MCF 10A (cell line): ENCODE measurements at regions not wholly inside any gene's neighbourhood (a gene's known extent, or its start where the extent isn't known, plus 50 kb on each side); places are given as distances from the start of the nearest gene placed in this dataset.

Source experiments
- BruUV-seq: library from RNA; stranded (reverse); fragments of 400-500 nt; replicated peaks from 2 replicates; lab custom pipeline; 2021; lab: Mats Ljungman, UMichigan
- CTCF ChIA-PET: fragments of 300-600 bp; sonication (Branson Sonifier 250); formaldehyde crosslinking; extraction: SDS; loops from one replicate; lab custom pipeline; 2021; ENCODE audit warnings: antibody characterized with exemption, inconsistent platforms; lab: Yijun Ruan, JAX
- POLR2A ChIA-PET: fragments of 300-600, 350-650 bp; sonication (Branson Sonifier 250); formaldehyde crosslinking; extraction: SDS; loops from one replicate; lab custom pipeline; 2020; ENCODE audit warnings: antibody characterized with exemption, inconsistent platforms; lab: Yijun Ruan, JAX
- DNase-seq: peaks from one replicate; pipeline ENCODE4 v3.0.0-alpha.2; 2018; ENCODE audit not compliant: unreplicated experiment
- H3K27ac Mint-ChIP-seq: one replicate; pipeline ENCODE4 v1.8.0; 2022; ENCODE audit warnings: mild to moderate bottlenecking, low read depth, mixed read lengths; ENCODE audit not compliant: unreplicated experiment
- H3K27me3 Mint-ChIP-seq: one replicate; pipeline ENCODE4 v1.8.0; 2022; ENCODE audit warnings: mixed read lengths; ENCODE audit not compliant: insufficient read depth, unreplicated experiment
- H3K36me3 Mint-ChIP-seq: one replicate; pipeline ENCODE4 v1.8.0; 2022; ENCODE audit warnings: mild to moderate bottlenecking, moderate library complexity, mixed read lengths; ENCODE audit not compliant: insufficient read depth, unreplicated experiment
- H3K4me1 Mint-ChIP-seq: one replicate; pipeline ENCODE4 v1.8.0; 2022; ENCODE audit warnings: mixed read lengths; ENCODE audit not compliant: insufficient read depth, unreplicated experiment
- H3K4me3 Mint-ChIP-seq: one replicate; pipeline ENCODE4 v1.8.0; 2022; ENCODE audit warnings: mild to moderate bottlenecking, moderate library complexity, mixed read lengths; ENCODE audit not compliant: unreplicated experiment
- H3K9me3 Mint-ChIP-seq: one replicate; pipeline ENCODE4 v1.8.0; 2022; ENCODE audit warnings: mixed read lengths; ENCODE audit not compliant: unreplicated experiment
- intact Hi-C: fragments of 100-400 bp; cut with micrococcal nuclease; formaldehyde crosslinking; loops from 2 replicates; pipeline ENCODE4 v1.14.1; 2022
- TF ChIP-seq, protein P1 (sequence below): fragments of 200-600 bp; IDR thresholded peaks from one replicate; pipeline ENCODE4 v1.8.0; 2022; ENCODE audit warnings: antibody characterized with exemption, mild to moderate bottlenecking; ENCODE audit not compliant: unreplicated experiment

DNA sequence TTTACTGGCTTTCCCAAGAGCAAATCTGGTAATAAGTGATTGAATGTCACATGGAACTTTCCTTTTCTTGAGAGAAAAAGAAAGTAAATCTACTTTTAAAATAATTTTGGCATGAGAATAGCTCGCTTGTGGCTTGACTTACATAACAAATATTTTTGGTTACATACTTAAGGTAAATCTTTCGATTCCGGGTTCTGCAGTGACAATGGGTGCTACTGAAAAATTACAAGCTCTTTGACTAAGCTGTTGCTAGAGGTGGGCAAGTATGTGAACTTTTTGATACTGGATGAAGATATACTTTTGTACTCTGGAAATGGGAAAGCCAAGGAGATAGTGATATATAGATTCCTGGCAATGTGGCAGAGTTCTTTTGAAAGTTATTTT is 51.9 kb upstream of the OTOL1 start:
- intact Hi-C loops, result no loop called here
- Mint-ChIP-seq H3K36me3 (no peaks in the 10 kb centered on the region), H3K27ac (no peak overlapping the region), H3K4me1 (no peaks in the 10 kb centered on the region), H3K27me3 (no peaks in the 10 kb centered on the region), H3K9me3 (no peaks in the 10 kb centered on the region), H3K4me3 (no peak overlapping the region)
- ChIA-PET CTCF (interaction anchor here (0.6 kb wide), 2 partner anchors 758 to 1580 kb away, joined by 3 to 4 read pairs; no protein-coding TSS in a partner anchor), POLR2A (interaction anchor here (0.5 kb wide), 1 partner anchor 48 kb away, joined by 3 read pairs; no protein-coding TSS in a partner anchor)
- BruUV-seq, result no TSS peak
- TF ChIP-seq, protein P1, sequence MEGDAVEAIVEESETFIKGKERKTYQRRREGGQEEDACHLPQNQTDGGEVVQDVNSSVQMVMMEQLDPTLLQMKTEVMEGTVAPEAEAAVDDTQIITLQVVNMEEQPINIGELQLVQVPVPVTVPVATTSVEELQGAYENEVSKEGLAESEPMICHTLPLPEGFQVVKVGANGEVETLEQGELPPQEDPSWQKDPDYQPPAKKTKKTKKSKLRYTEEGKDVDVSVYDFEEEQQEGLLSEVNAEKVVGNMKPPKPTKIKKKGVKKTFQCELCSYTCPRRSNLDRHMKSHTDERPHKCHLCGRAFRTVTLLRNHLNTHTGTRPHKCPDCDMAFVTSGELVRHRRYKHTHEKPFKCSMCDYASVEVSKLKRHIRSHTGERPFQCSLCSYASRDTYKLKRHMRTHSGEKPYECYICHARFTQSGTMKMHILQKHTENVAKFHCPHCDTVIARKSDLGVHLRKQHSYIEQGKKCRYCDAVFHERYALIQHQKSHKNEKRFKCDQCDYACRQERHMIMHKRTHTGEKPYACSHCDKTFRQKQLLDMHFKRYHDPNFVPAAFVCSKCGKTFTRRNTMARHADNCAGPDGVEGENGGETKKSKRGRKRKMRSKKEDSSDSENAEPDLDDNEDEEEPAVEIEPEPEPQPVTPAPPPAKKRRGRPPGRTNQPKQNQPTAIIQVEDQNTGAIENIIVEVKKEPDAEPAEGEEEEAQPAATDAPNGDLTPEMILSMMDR, result no peak
- no peak for DNase-seq

DNA sequence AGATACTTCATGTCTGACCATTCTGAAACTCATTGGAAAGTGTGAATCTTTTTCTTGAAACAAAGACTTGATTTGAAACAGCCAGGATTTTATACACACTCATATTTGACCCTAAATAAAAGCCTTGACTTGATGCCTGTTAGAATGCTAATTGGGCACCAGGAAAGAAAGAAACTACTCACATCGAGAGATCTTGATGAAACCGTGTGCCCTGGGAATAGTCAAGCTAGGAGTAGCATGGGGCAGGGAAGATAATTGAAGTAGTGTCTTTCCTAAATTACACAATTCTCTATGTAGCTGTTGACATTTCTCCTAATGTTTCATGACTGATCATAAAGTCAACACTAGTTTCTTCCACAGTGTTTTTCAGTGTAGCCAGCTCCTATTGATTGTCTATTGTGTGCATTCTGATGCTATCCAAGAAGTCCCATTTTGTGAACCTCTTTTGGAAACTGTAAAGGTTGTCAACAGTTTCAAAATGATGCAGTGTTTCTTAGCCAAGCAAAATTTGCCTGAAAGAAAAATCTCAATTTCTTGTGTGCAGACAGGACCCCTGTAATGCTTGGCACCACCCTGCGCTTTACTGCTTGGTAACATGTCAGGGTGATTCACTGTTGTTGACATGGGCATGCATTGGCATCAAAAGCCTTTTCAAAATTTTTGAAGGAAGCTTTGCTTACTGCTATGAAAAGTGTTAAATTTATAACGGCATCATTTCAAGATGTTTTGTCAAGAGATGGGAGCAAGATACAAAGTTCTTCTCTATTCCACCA is 52.5 kb upstream of the OTOL1 start:
- Mint-ChIP-seq H3K9me3 (no peaks in the 10 kb centered on the region), H3K4me1 (no peaks in the 10 kb centered on the region), H3K36me3 (no peaks in the 10 kb centered on the region), H3K27ac (no peak overlapping the region), H3K27me3 (no peaks in the 10 kb centered on the region), H3K4me3 (no peak overlapping the region)
- no TSS peak for BruUV-seq
- ChIA-PET POLR2A (interaction anchor here (0.5 kb wide), 1 partner anchor 48 kb away, joined by 3 read pairs; no protein-coding TSS in a partner anchor), CTCF (interaction anchor here (0.6 kb wide), 1 partner anchor 757 kb away, joined by 3 read pairs; no protein-coding TSS in a partner anchor)
- DNase-seq, result no peak
- intact Hi-C loops, result no loop called here
- TF ChIP-seq, protein P1, result no peak

DNA sequence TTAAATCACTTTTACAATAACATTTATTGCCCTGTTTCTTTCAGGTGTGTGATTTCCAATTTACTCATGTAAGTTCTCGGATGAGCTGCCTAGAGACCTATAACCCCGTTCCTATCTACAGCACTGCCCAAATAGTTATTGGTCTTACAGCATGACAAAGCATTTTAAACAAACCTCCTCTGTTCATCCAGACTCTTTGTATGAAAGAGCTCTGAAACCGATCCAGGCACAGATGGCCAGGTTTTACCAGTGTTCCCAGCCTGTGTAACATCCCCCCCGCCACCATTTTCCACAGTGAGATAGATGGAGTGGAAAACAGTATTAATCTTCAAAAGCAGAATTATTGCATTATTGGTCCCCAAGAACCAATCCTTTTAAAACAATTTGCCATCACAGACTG is 59.0 kb upstream of the SPTSSB start:
- Mint-ChIP-seq H3K27ac (no peak overlapping the region), H3K27me3 (no peaks in the 10 kb centered on the region), H3K36me3 (no peaks in the 10 kb centered on the region), H3K4me1 (no peaks in the 10 kb centered on the region), H3K9me3 (no peaks in the 10 kb centered on the region), H3K4me3 (no peak overlapping the region)
- ChIA-PET CTCF (interaction anchor here (0.7 to 1.7 kb wide), 2 partner anchors 155 to 377 kb away, joined by 3 to 7 read pairs; no protein-coding TSS in a partner anchor), POLR2A (no interaction called here)
- intact Hi-C loops, result no loop called here
- DNase-seq, result no peak
- no TSS peak for BruUV-seq
- TF ChIP-seq, protein P1, result no peak

DNA sequence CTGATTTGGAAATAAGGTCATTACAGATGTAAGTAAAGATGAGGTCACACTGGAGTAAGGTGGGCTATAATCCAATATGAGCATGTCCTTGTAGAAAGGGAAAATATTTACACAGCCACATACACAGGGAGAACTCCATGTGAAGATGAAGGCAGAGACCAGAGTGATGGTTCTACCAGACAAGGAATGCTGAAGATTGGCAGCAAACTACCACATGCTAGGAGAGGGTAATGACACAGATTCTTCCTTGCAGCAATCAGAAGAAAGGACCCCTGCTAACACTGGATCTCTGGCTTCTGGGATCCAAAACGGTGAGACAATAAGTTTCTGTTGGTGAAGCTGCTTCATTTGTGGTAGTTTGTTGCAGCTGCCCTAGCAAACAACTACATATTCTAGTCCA is 56.0 kb upstream of the SPTSSB start:
- POLR2A ChIA-PET, result no interaction called here
- DNase-seq, result no peak
- Mint-ChIP-seq H3K4me3 (no peak overlapping the region), H3K27ac (no peak overlapping the region), H3K27me3 (no peaks in the 10 kb centered on the region), H3K36me3 (no peaks in the 10 kb centered on the region), H3K4me1 (no peaks in the 10 kb centered on the region), H3K9me3 (no peaks in the 10 kb centered on the region)
- intact Hi-C loops, result no loop called here
- no TSS peak for BruUV-seq
- CTCF ChIA-PET, result interaction anchor here (0.6 to 1.3 kb wide), 3 partner anchors 17 to 140 kb away, joined by 5 to 7 read pairs (median 5); no protein-coding TSS in a partner anchor
- TF ChIP-seq, protein P1, result no peak
